ENCODE measurements at regions not wholly inside any gene's neighbourhood (a gene's known extent, or its start where the extent isn't known, plus 50 kb on each side); places are given as distances from the start of the nearest gene placed in this dataset.
A peak's percentile ranks its signal among the peaks of the same experiment; 100 is the strongest.
"Not testable (repeated sequence)": the region's sequence is repeated elsewhere in the genome, so short reads cannot be mapped to it uniquely, and the experiment has no call there.

- DNase-seq = no peak
Measured at GRCh38 chr15:77838061-77838460, 205.3 kb upstream of the LINGO1 start.

- DNase-seq = no peak
Measured at GRCh38 chr15:77837649-77838025, 204.9 kb upstream of the LINGO1 start.

- no peak for DNase-seq
Measured at GRCh38 chr15:77836906-77837648, 204.4 kb upstream of the LINGO1 start.

GRCh38 chr15:77836121-77836692, 203.5 kb upstream of the LINGO1 start:
- no peak for DNase-seq

- no peak for DNase-seq
Measured at GRCh38 chr15:77834276-77834990, 201.7 kb upstream of the LINGO1 start.

GRCh38 chr15:77832874-77833273, 200.2 kb upstream of the LINGO1 start:
- no peak for DNase-seq

- DNase-seq = no peak
Measured at GRCh38 chr15:77831986-77832385, 199.3 kb upstream of the LINGO1 start.

GRCh38 chr15:77830051-77830468, 197.3 kb upstream of the LINGO1 start:
- no peak for DNase-seq

- DNase-seq = not testable (repeated sequence)
Measured at GRCh38 chr15:77829331-77829730, 196.6 kb upstream of the LINGO1 start.

- DNase-seq = no peak
Measured at GRCh38 chr15:77827860-77828259, 195.1 kb upstream of the LINGO1 start.

GRCh38 chr15:77826006-77826695, 193.4 kb upstream of the LINGO1 start:
- DNase-seq = peak; percentile 9

GRCh38 chr15:77825546-77825945, 192.8 kb upstream of the LINGO1 start:
- no peak for DNase-seq

GRCh38 chr15:77825252-77825542, 192.5 kb upstream of the LINGO1 start:
- no peak for DNase-seq

- DNase-seq = no peak
Measured at GRCh38 chr15:77824361-77825251, 191.9 kb upstream of the LINGO1 start.

- no peak for DNase-seq
Measured at GRCh38 chr15:77823736-77824135, 191.0 kb upstream of the LINGO1 start.

GRCh38 chr15:77822631-77823230, 190.0 kb upstream of the LINGO1 start:
- no peak for DNase-seq

GRCh38 chr15:77821959-77822256, 189.2 kb upstream of the LINGO1 start:
- DNase-seq = no peak

- DNase-seq = peak; percentile 68
Measured at GRCh38 chr15:77821188-77821958, 188.7 kb upstream of the LINGO1 start.

- DNase-seq = peak; percentile 82
Measured at GRCh38 chr15:77819851-77820728, 187.4 kb upstream of the LINGO1 start.

- peak; percentile 48 for DNase-seq
Measured at GRCh38 chr15:77819048-77819850, 186.5 kb upstream of the LINGO1 start.

Data from 8988T (cell line).